Mammary epithelial cell (primary cell): ENCODE measurements at regions not wholly inside any gene's neighbourhood (a gene's known extent, or its start where the extent isn't known, plus 50 kb on each side); places are given as distances from the start of the nearest gene placed in this dataset.

Experiments used
- EZH2 ChIP-seq: IDR thresholded peaks from 2 replicates; pipeline ENCODE4 v1.6.1; 2012; ENCODE audit warnings: low read length, inconsistent platforms, borderline replicate concordance
- TF ChIP-seq, protein P1 (sequence below), 2 donors: IDR thresholded peaks in 1 of 2; conservative IDR thresholded peaks in 1 of 2; 2 replicates each; pipeline ENCODE4 v1.5.1; 2011 to 2012; ENCODE audit warnings: inconsistent platforms in 2 of 2, low read length in 2 of 2, mild to moderate bottlenecking in 2 of 2, control low read depth in 1 of 2, low read depth in 1 of 2; ENCODE audit not compliant: insufficient read depth in 1 of 2; ENCODE audit errors: extremely low read depth in 1 of 2

DNA sequence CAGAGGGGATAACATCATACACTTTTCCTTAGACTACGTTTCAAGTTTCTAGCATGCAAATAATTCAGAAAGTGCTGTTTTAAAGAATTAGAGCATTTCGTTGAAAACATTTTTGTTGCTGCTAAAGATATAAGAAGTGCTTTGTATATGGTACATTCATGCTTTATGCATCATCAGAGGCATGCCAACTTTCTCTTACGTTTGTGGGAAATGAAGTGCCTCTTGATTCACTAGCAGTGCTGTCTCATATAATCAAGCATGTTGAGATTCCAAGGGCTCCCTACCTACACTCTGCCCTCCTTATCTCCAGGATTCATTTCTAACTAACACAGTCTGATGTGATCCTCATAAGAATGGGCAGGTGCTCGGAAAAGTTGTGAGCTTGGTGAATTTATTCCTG, 748.6 kb upstream of the DDX18 start:
- TF ChIP-seq, protein P1, sequence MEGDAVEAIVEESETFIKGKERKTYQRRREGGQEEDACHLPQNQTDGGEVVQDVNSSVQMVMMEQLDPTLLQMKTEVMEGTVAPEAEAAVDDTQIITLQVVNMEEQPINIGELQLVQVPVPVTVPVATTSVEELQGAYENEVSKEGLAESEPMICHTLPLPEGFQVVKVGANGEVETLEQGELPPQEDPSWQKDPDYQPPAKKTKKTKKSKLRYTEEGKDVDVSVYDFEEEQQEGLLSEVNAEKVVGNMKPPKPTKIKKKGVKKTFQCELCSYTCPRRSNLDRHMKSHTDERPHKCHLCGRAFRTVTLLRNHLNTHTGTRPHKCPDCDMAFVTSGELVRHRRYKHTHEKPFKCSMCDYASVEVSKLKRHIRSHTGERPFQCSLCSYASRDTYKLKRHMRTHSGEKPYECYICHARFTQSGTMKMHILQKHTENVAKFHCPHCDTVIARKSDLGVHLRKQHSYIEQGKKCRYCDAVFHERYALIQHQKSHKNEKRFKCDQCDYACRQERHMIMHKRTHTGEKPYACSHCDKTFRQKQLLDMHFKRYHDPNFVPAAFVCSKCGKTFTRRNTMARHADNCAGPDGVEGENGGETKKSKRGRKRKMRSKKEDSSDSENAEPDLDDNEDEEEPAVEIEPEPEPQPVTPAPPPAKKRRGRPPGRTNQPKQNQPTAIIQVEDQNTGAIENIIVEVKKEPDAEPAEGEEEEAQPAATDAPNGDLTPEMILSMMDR (conservative IDR thresholded peaks at IDR 0.05 in 1 of 2, IDR thresholded peaks at IDR 0.05 in 1 of 2; ENCODE audit: extremely low read depth in 1 of 2, insufficient read depth in 1 of 2, low read depth in 1 of 2, low read length in 2 of 2): no peak
- TF ChIP-seq EZH2: no peak
